Suprapubic skin (tissue), 4 donors: ENCODE measurements at regions not wholly inside any gene's neighbourhood (a gene's known extent, or its start where the extent isn't known, plus 50 kb on each side); places are given as distances from the start of the nearest gene placed in this dataset.

ENCODE experiments used
- DNase-seq, 2 donors: peaks; one replicate each; pipeline ENCODE4 v3.0.0-alpha.2; 2019; ENCODE audit warnings: low spot score in 2 of 2
- H3K27ac ChIP-seq: fragments of 200-600 bp; sonication (generic); one replicate; pipeline ENCODE4 v1.5.1; 2019
- H3K27me3 ChIP-seq: fragments of 200-600 bp; sonication (generic); one replicate; pipeline ENCODE4 v1.5.1; 2019
- H3K36me3 ChIP-seq: fragments of 200-600 bp; sonication (generic); one replicate; pipeline ENCODE4 v1.5.1; 2019
- H3K4me1 ChIP-seq: fragments of 200-600 bp; sonication (generic); one replicate; pipeline ENCODE4 v1.5.1; 2019
- H3K4me3 ChIP-seq: fragments of 200-600 bp; sonication (generic); one replicate; pipeline ENCODE4 v1.5.1; 2019; ENCODE audit warnings: mild to moderate bottlenecking
- H3K9me3 ChIP-seq: fragments of 200-600 bp; sonication (generic); one replicate; pipeline ENCODE4 v1.5.1; 2019
- EP300 ChIP-seq: sonication (generic); formaldehyde crosslinking; IDR thresholded peaks from one replicate; pipeline ENCODE4 v1.6.1; 2017; ENCODE audit warnings: antibody characterized with exemption
- POLR2A ChIP-seq, 2 donors: fragments of 450-650 bp; IDR thresholded peaks; one replicate each; pipeline ENCODE4 v1.6.1; 2017; ENCODE audit warnings: antibody characterized with exemption in 2 of 2, mild to moderate bottlenecking in 2 of 2, moderate library complexity in 2 of 2
- POLR2AphosphoS5 ChIP-seq, 3 donors: sonication (generic); formaldehyde crosslinking; IDR thresholded peaks; one replicate each; pipeline ENCODE4 v1.6.1; 2017; ENCODE audit warnings: antibody characterized with exemption in 3 of 3
- WGBS: methylation state at CpG from one replicate; pipeline ENCODE4 v1.1.5; 2018; 5-methylcytosine and 5-hydroxymethylcytosine counted together
- TF ChIP-seq, protein P1 (sequence below), 2 donors: fragments of 200-600 bp in 1 of 2; fragments of 450-650 bp in 1 of 2; sonication (generic) in 1 of 2; IDR thresholded peaks; one replicate each; pipeline ENCODE4 v1.5.1; 2016 to 2019; ENCODE audit warnings: antibody characterized with exemption in 2 of 2, mild to moderate bottlenecking in 1 of 2, moderate library complexity in 1 of 2

DNA sequence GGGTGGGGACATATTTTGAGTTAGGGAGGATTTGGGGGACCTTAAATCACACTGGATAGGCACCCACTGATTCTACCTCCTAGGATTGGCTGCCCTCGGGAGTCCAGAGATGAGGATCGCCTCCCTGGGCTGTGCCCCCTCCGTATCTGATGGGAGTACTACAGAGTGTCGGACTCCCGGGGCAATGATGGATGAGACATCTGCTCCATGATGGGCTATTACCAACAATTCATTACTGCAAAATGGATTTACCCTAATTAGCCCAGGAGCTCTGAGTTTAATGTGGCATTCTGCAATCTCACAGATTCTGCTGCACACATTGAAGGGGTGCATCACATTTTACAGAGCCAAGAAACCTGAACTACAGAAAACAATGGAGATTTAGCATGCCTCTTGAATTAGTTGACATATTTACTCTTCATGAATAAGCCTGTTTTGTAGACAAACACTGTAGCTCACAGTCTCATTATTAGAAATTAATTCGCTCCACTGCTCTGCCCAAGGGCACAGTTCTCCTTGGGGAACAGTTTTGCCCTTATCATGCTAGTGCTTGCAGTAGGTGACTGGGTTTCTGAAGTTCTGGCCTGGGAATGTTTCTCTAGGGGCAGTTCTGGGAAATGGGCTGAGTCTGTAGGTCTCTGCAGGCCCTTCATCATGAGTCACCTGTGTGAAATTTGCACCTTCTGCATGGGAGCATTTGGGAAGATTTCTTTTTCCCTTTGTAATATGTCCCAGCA, 217.1 kb upstream of the PLET1 start:
- no peak overlapping the region for H3K27ac ChIP-seq
- WGBS: 84% methylated on average over 6 of the region's 6 CpGs
- peaks cover 3% of the 10 kb centered on the region for H3K4me1 ChIP-seq
- H3K9me3 ChIP-seq: no peaks in the 10 kb centered on the region
- no peak for DNase-seq
- TF ChIP-seq EP300: no peak
- TF ChIP-seq POLR2AphosphoS5 (IDR thresholded peaks at IDR 0.05): no peak
- TF ChIP-seq POLR2A (IDR thresholded peaks at IDR 0.05): no peak
- TF ChIP-seq, protein P1, sequence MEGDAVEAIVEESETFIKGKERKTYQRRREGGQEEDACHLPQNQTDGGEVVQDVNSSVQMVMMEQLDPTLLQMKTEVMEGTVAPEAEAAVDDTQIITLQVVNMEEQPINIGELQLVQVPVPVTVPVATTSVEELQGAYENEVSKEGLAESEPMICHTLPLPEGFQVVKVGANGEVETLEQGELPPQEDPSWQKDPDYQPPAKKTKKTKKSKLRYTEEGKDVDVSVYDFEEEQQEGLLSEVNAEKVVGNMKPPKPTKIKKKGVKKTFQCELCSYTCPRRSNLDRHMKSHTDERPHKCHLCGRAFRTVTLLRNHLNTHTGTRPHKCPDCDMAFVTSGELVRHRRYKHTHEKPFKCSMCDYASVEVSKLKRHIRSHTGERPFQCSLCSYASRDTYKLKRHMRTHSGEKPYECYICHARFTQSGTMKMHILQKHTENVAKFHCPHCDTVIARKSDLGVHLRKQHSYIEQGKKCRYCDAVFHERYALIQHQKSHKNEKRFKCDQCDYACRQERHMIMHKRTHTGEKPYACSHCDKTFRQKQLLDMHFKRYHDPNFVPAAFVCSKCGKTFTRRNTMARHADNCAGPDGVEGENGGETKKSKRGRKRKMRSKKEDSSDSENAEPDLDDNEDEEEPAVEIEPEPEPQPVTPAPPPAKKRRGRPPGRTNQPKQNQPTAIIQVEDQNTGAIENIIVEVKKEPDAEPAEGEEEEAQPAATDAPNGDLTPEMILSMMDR (IDR thresholded peaks at IDR 0.05): no peak
- peaks cover 16% of the 10 kb centered on the region for H3K27me3 ChIP-seq
- no peak overlapping the region for H3K4me3 ChIP-seq
- H3K36me3 ChIP-seq: no peaks in the 10 kb centered on the region

DNA sequence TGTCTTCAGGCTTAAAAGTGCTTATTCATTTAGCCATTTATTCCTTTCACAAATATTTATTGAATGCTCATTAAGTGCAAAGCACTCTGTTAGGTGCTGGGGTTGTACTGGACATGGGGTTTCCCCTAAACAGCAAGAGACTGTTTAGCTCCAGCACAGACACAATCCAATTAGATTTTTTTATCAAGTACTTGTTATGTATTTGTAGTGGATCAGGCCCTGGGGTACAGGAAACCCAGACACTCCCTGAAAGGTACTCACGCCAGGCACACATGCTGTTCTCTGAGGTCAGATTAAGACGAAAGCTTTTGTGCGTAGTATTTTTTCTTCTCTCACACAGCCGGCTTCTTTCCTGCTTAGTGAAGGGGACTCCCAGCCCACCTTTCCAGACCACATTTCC, 218.1 kb upstream of the PLET1 start:
- DNase-seq: no peak
- no peaks in the 10 kb centered on the region for H3K9me3 ChIP-seq

DNA sequence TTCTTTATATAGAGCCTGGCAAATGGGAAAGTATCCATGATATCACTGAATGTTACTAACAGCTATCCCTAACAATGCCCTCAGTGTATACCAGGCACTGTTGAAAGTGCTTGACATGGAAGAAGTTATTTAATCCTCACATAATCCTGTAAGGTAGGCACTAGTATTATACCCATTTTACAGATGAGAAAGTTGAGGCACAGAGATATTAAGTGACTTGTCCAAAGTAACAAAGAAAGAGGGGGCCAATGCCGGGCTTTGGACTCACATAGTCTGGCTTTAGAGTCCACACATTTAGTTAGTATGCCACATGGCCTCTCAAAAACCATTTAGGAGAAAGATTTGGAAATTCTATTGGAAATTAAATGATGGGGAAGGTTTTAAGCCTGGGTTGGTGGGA, 220.8 kb upstream of the PLET1 start:
- TF ChIP-seq EP300 (no peak), POLR2AphosphoS5 (IDR thresholded peaks at IDR 0.05) (no peak)
- no peak overlapping the region for H3K4me3 ChIP-seq
- peaks cover 3% of the 10 kb centered on the region for H3K4me1 ChIP-seq
- 81% methylated on average over 1 of the region's 1 CpG for WGBS
- no peak for DNase-seq
- no peak overlapping the region for H3K27ac ChIP-seq
- H3K27me3 ChIP-seq: peaks cover 5% of the 10 kb centered on the region
- H3K9me3 ChIP-seq: peaks cover 4% of the 10 kb centered on the region
- H3K36me3 ChIP-seq: no peaks in the 10 kb centered on the region

More for the DNA sequence above, 218.1 kb upstream of the PLET1 start:
- 72% methylated on average over 4 of the region's 4 CpGs for WGBS
- peaks cover 3% of the 10 kb centered on the region for H3K4me1 ChIP-seq
- H3K4me3 ChIP-seq: no peak overlapping the region
- H3K27ac ChIP-seq: no peak overlapping the region
- TF ChIP-seq POLR2AphosphoS5 (IDR thresholded peaks at IDR 0.05): no peak
- TF ChIP-seq, protein P1 (IDR thresholded peaks at IDR 0.05): no peak
- no peak for TF ChIP-seq POLR2A (IDR thresholded peaks at IDR 0.05)
- no peak for TF ChIP-seq EP300
- H3K36me3 ChIP-seq: no peaks in the 10 kb centered on the region
- peaks cover 16% of the 10 kb centered on the region for H3K27me3 ChIP-seq

DNA sequence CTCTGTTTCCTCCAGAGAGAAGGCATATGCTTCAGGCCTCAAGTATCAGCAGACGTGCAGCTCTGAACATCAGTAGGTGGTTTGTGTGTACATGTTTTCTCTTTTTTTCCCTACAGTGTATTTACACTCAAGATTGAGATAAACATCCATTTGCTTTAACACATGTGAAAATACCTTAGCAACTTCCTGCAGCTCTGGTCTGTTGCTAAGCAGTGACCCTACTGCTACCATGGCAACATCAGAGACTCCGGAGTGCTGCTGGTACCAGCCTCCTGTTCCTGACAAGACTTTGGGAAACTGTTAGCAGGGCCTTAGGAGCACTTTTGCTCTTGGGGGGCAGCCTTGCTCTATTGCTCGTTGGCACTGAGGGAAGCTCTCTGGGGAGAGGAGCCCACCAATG, 221.2 kb upstream of the PLET1 start:
- 76% methylated on average over 2 of the region's 3 CpGs for WGBS

DNA sequence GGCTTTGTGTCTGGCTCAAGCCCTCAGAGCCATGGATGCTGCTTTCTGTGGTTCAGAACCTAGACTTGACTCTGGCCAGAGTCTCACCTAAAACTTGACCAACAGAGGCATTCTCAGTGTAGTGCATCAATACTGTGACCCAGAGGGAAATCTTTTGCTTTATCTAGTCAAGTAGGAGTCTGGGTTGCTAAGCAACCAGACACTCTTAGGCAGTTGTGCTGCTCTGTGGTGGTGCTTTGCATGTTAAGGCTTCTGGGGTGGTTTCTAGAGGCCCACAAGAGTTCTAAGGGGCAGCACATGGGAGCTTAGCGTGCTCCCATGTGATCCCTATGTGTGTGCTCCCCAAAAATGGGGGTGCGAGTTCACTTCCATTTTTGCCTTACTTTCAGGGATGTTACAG, 224.6 kb upstream of the PLET1 start:
- no peak for DNase-seq
- TF ChIP-seq EP300: no peak
- Histone ChIP-seq H3K4me3 (no peak overlapping the region), H3K27ac (no peak overlapping the region), H3K9me3 (peaks cover 4% of the 10 kb centered on the region), H3K4me1 (no peaks in the 10 kb centered on the region), H3K36me3 (no peaks in the 10 kb centered on the region), H3K27me3 (peaks cover 4% of the 10 kb centered on the region)
- 83% methylated on average over 2 of the region's 2 CpGs for WGBS

More for the DNA sequence above, 221.2 kb upstream of the PLET1 start:
- no peak overlapping the region for H3K27ac ChIP-seq
- no peaks in the 10 kb centered on the region for H3K36me3 ChIP-seq
- DNase-seq: no peak
- H3K9me3 ChIP-seq: peaks cover 4% of the 10 kb centered on the region
- TF ChIP-seq POLR2AphosphoS5 (IDR thresholded peaks at IDR 0.05): no peak
- TF ChIP-seq EP300: no peak
- H3K4me1 ChIP-seq: peaks cover 3% of the 10 kb centered on the region
- H3K4me3 ChIP-seq: no peak overlapping the region
- H3K27me3 ChIP-seq: peaks cover 3% of the 10 kb centered on the region

DNA sequence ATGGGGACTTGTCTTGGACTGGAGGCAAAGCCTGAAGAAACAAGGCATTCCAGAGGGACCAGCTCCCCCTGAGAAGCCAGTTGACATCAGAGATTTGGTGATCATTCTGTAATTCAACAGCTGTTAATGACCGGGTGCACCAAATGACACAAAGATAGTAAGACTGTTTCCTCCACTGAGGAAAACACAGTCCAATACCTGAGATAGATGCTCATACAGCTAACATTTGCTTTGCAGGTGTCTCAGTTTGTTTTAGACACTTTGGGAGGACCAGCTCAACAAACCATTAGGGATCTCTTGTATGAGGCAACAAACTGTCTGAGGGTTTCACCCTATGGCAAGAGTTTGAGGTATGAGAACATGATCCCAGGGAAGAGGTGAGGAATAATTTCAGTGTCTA, 237.2 kb upstream of the PLET1 start:
- Histone ChIP-seq H3K4me1 (no peaks in the 10 kb centered on the region), H3K4me3 (no peak overlapping the region), H3K27ac (no peak overlapping the region), H3K27me3 (peaks cover 12% of the 10 kb centered on the region), H3K36me3 (no peaks in the 10 kb centered on the region), H3K9me3 (no peaks in the 10 kb centered on the region)
- TF ChIP-seq POLR2A (IDR thresholded peaks at IDR 0.05): no peak
- no peak for TF ChIP-seq EP300
- no peak for TF ChIP-seq POLR2AphosphoS5 (IDR thresholded peaks at IDR 0.05)
- TF ChIP-seq, protein P1 (IDR thresholded peaks at IDR 0.05): no peak
- 100% methylated on average over 1 of the region's 1 CpG for WGBS
- no peak for DNase-seq
